ENCODE measurements at regions not wholly inside any gene's neighbourhood (a gene's known extent, or its start where the extent isn't known, plus 50 kb on each side); places are given as distances from the start of the nearest gene placed in this dataset.

GRCh38 chr11:101810546-101810945, 104.3 kb upstream of the CEP126 start:
- DNase-seq (ENCODE audit: low spot score in 2 of 2, unreplicated experiment in 2 of 2): no peak
- Mint-ChIP-seq H3K27me3 (ENCODE audit: low read depth) (peaks cover 3% of the 10 kb centered on the region), H3K4me1 (peaks cover 3% of the 10 kb centered on the region), H3K36me3 (no peaks in the 10 kb centered on the region), H3K9me3 (no peaks in the 10 kb centered on the region), H3K27ac (no peak overlapping the region), H3K4me3 (no peak overlapping the region)
- TF ChIP-seq CTCF (IDR thresholded peaks at IDR 0.05; ENCODE audit: unreplicated experiment): no peak

GRCh38 chr11:101807531-101807930, 107.3 kb upstream of the CEP126 start:
- Mint-ChIP-seq H3K9me3 (no peaks in the 10 kb centered on the region), H3K27me3 (ENCODE audit: low read depth) (peaks cover 2% of the 10 kb centered on the region), H3K4me1 (peaks cover 3% of the 10 kb centered on the region), H3K36me3 (no peaks in the 10 kb centered on the region), H3K4me3 (no peak overlapping the region), H3K27ac (no peak overlapping the region)
- TF ChIP-seq CTCF (IDR thresholded peaks at IDR 0.05; ENCODE audit: unreplicated experiment): no peak
- DNase-seq (ENCODE audit: low spot score in 2 of 2, unreplicated experiment in 2 of 2): no peak

- H3K9me3 Mint-ChIP-seq: peaks cover 15% of the 10 kb centered on the region
- peaks cover 6% of the 10 kb centered on the region for H3K27me3 Mint-ChIP-seq (ENCODE audit: low read depth)
- TF ChIP-seq CTCF (IDR thresholded peaks at IDR 0.05; ENCODE audit: unreplicated experiment): no peak
- H3K4me3 Mint-ChIP-seq: no peak overlapping the region
- H3K4me1 Mint-ChIP-seq: peaks cover 3% of the 10 kb centered on the region
- no peaks in the 10 kb centered on the region for H3K36me3 Mint-ChIP-seq
- no peak for DNase-seq (ENCODE audit: low spot score in 2 of 2, unreplicated experiment in 2 of 2)
- no peak overlapping the region for H3K27ac Mint-ChIP-seq
Observed at GRCh38 chr11:101803651-101804050, 111.2 kb upstream of the CEP126 start.

GRCh38 chr11:101797335-101797734, 117.5 kb upstream of the CEP126 start:
- DNase-seq (ENCODE audit: low spot score in 2 of 2, unreplicated experiment in 2 of 2): no peak
- no peak overlapping the region for H3K4me3 Mint-ChIP-seq
- no peak overlapping the region for H3K27ac Mint-ChIP-seq
- H3K4me1 Mint-ChIP-seq: no peaks in the 10 kb centered on the region
- peaks cover 7% of the 10 kb centered on the region for H3K27me3 Mint-ChIP-seq (ENCODE audit: low read depth)
- H3K36me3 Mint-ChIP-seq: no peaks in the 10 kb centered on the region
- TF ChIP-seq CTCF (IDR thresholded peaks at IDR 0.05; ENCODE audit: unreplicated experiment): no peak
- peaks cover 13% of the 10 kb centered on the region for H3K9me3 Mint-ChIP-seq

GRCh38 chr11:101792814-101793213, 122.0 kb upstream of the CEP126 start:
- Mint-ChIP-seq H3K4me1 (no peaks in the 10 kb centered on the region), H3K4me3 (no peak overlapping the region), H3K36me3 (no peaks in the 10 kb centered on the region), H3K9me3 (no peaks in the 10 kb centered on the region), H3K27me3 (ENCODE audit: low read depth) (peaks cover 11% of the 10 kb centered on the region), H3K27ac (no peak overlapping the region)
- TF ChIP-seq CTCF (IDR thresholded peaks at IDR 0.05; ENCODE audit: unreplicated experiment): no peak
- DNase-seq (ENCODE audit: low spot score in 2 of 2, unreplicated experiment in 2 of 2): no peak

GRCh38 chr11:101786916-101787315, 127.9 kb upstream of the CEP126 start:
- Mint-ChIP-seq H3K4me3 (no peak overlapping the region), H3K36me3 (no peaks in the 10 kb centered on the region), H3K9me3 (peaks cover 21% of the 10 kb centered on the region), H3K27me3 (ENCODE audit: low read depth) (peaks cover 5% of the 10 kb centered on the region), H3K27ac (no peak overlapping the region), H3K4me1 (no peaks in the 10 kb centered on the region)
- no peak for TF ChIP-seq CTCF (IDR thresholded peaks at IDR 0.05; ENCODE audit: unreplicated experiment)
- DNase-seq (ENCODE audit: low spot score in 2 of 2, unreplicated experiment in 2 of 2): no peak
